Hepatocyte (in vitro differentiated cells): ENCODE measurements at regions not wholly inside any gene's neighbourhood (a gene's known extent, or its start where the extent isn't known, plus 50 kb on each side); places are given as distances from the start of the nearest gene placed in this dataset.

Experiments
- CTCF ChIP-seq: fragments of 200-600 bp; sonication (generic); IDR thresholded peaks from 2 replicates; pipeline ENCODE4 v1.5.1; 2016; ENCODE audit warnings: antibody characterized with exemption, mild to moderate bottlenecking; ENCODE audit not compliant: poor library complexity
- EZH2 ChIP-seq: fragments of 200-600 bp; sonication (generic); IDR thresholded peaks from 2 replicates; pipeline ENCODE4 v1.6.1; 2016; ENCODE audit warnings: antibody characterized with exemption, mild to moderate bottlenecking, borderline replicate concordance
- EZH2phosphoT487 ChIP-seq: fragments of 200-600 bp; sonication (generic); IDR thresholded peaks from one replicate; pipeline ENCODE4 v1.6.1; 2018; ENCODE audit warnings: antibody characterized with exemption, mild to moderate bottlenecking, low read depth, moderate library complexity; ENCODE audit not compliant: unreplicated experiment, severe bottlenecking

- TF ChIP-seq CTCF = no peak
- TF ChIP-seq EZH2phosphoT487 = no peak
- no peak for TF ChIP-seq EZH2
Measured at GRCh38 chr5:21140987-21141386, 1153.0 kb upstream of the CDH18 start.
